NT2/D1 (cell line): ENCODE measurements at regions not wholly inside any gene's neighbourhood (a gene's known extent, or its start where the extent isn't known, plus 50 kb on each side); places are given as distances from the start of the nearest gene placed in this dataset.

Experiments used
- DNase-seq: peaks from one replicate; pipeline ENCODE4 v3.0.0-alpha.2; 2011; ENCODE audit warnings: low read depth, low spot score
- H3K27me3 ChIP-seq: 2 replicates; pipeline ENCODE4 v1.6.0; 2011; ENCODE audit warnings: mild to moderate bottlenecking; ENCODE audit not compliant: insufficient read length, insufficient read depth
- H3K36me3 ChIP-seq: 2 replicates; pipeline ENCODE4 v1.6.1; 2011; ENCODE audit warnings: mild to moderate bottlenecking, low read length, mixed read lengths; ENCODE audit not compliant: insufficient read depth, insufficient read length
- H3K4me1 ChIP-seq: 2 replicates; pipeline ENCODE4 v1.5.1; 2011; ENCODE audit not compliant: insufficient read depth, insufficient read length
- H3K4me3 ChIP-seq: 2 replicates; pipeline ENCODE4 v1.5.1; 2011; ENCODE audit warnings: low read depth; ENCODE audit not compliant: insufficient read length
- H3K9ac ChIP-seq: 2 replicates; pipeline ENCODE4 v1.6.0; 2011; ENCODE audit warnings: low read depth; ENCODE audit not compliant: insufficient read length
- H3K9me3 ChIP-seq: 2 replicates; pipeline ENCODE4 v1.5.1; 2011; ENCODE audit warnings: mild to moderate bottlenecking, low read length; ENCODE audit not compliant: insufficient read depth
- SUZ12 ChIP-seq: IDR thresholded peaks from 2 replicates; pipeline ENCODE4 v1.6.1; 2011; ENCODE audit not compliant: insufficient read length, insufficient read depth; ENCODE audit errors: extremely low read depth
- YY1 ChIP-seq: IDR thresholded peaks from 2 replicates; pipeline ENCODE4 v1.6.1; 2011; ENCODE audit not compliant: insufficient read length, insufficient read depth
- ZNF274 ChIP-seq: IDR thresholded peaks from 2 replicates; pipeline ENCODE4 v1.6.1; 2011; ENCODE audit warnings: mild to moderate bottlenecking, low read depth, low read length

DNA sequence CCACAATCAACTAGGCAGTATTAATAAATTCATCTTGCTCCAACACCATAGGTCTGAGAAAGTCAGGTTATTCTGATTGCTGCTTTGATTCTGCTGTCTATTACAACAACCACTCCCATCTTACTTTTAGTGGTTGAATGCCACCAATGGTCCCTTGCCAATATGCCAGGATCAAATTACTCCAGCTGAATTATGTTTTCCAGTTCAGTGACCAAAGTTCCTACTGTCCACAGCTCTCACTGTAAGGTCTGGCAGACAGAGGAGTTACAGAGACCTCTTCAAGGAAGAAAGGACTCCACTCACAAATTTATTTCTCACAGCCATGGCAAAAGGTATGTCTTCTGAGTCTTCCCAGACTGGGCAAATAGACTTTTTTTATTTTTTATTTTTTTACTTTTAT lies 557.0 kb downstream of the HAO1 start:
- Histone ChIP-seq H3K9me3 (no peaks in the 10 kb centered on the region), H3K9ac (no peak overlapping the region), H3K4me3 (no peak overlapping the region), H3K36me3 (no peaks in the 10 kb centered on the region), H3K4me1 (no peaks in the 10 kb centered on the region), H3K27me3 (no peaks in the 10 kb centered on the region)
- TF ChIP-seq YY1 (no peak), ZNF274 (no peak), SUZ12 (no peak)
- DNase-seq = no peak

DNA sequence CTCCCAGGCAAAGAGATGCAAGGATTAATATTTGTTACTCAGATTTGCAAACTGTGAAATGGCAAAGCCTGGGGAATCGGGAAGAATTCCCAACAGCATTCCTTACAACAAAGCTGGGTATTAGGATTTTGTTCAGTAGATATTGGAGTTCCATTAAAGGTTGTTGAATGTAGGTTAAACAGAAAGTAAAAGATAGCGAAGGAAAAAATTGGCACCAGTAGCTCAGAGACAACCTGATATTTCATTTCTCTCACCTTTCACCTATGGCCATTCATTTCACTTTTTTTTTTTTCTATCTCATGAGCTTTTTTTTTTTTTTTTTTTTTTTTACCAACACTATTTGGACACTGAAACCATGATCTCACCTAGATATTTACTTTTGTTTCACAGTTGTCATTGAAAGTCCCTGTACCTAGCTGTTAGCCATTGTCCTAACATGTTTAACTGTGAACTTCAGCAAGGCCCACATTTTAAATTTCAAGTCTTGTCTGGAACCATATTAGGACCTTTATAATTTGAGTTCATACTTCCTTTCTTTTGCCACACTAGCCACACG lies 552.5 kb downstream of the HAO1 start:
- Histone ChIP-seq H3K4me1 (no peaks in the 10 kb centered on the region), H3K9me3 (no peaks in the 10 kb centered on the region), H3K36me3 (no peaks in the 10 kb centered on the region), H3K4me3 (no peak overlapping the region), H3K27me3 (no peaks in the 10 kb centered on the region), H3K9ac (no peak overlapping the region)
- TF ChIP-seq SUZ12 (no peak), ZNF274 (no peak), YY1 (no peak)
- no peak for DNase-seq

DNA sequence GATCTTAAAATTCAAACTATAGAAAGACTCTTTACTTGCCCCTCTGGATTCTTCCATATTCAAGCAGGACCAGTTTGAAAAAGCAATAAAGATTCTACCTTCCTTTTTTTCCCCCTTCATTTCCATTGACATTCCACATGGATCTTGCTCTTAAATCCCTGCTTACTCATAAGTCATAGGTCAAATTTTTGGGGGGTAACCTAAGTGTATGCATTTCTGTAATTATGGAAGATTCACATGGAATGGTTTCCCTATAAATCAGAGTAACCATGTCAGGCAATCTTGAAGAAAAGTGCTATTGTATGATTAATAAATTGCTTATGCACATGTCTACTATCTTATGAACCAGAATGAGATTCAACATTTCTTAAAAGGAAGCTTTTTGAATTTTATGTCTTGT lies 551.0 kb downstream of the HAO1 start:
- TF ChIP-seq ZNF274 = no peak
- no peak for TF ChIP-seq SUZ12
- TF ChIP-seq YY1 = no peak
- Histone ChIP-seq H3K27me3 (no peaks in the 10 kb centered on the region), H3K9ac (no peak overlapping the region), H3K36me3 (no peaks in the 10 kb centered on the region), H3K4me1 (no peaks in the 10 kb centered on the region), H3K9me3 (no peaks in the 10 kb centered on the region), H3K4me3 (no peak overlapping the region)
- DNase-seq = no peak

DNA sequence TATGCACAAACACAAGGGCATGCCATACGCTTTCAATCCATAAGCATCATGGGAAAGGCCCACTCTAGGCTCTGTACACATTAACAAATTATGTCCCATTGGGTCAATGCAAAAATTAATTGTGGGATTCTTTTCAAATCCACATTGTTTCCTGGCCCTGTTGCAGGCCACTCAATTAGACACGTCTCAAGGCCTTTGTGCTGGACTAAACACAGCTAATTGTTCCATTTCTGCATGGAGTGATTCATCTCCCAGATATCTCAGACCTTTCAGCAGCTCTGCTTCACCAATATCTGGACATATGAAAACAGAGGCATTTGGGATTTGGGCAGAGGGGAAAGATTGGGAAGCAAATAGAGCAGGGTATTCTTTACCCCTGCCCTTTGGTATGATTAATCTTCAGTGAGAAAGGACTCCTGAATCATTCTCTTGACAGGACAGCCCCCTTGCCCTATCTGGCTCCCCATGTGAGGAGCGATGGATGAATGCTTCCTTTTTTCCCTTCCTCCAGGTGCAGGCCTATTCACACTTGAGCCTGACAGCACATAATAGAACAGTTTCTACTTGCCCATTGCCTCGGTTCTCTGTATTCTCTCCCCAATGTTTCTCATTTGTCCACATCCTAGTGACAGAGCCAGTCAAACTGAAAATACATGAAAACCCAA lies 547.6 kb downstream of the HAO1 start:
- no peak overlapping the region for H3K4me3 ChIP-seq
- no peak for DNase-seq
- H3K9me3 ChIP-seq = no peaks in the 10 kb centered on the region
- H3K36me3 ChIP-seq = no peaks in the 10 kb centered on the region
- no peak overlapping the region for H3K9ac ChIP-seq
- no peak for TF ChIP-seq SUZ12
- TF ChIP-seq ZNF274 = no peak
- no peak for TF ChIP-seq YY1
- no peaks in the 10 kb centered on the region for H3K4me1 ChIP-seq
- no peaks in the 10 kb centered on the region for H3K27me3 ChIP-seq

- Histone ChIP-seq H3K4me1 (no peaks in the 10 kb centered on the region), H3K27me3 (no peaks in the 10 kb centered on the region), H3K9ac (no peak overlapping the region), H3K4me3 (no peak overlapping the region), H3K36me3 (no peaks in the 10 kb centered on the region), H3K9me3 (no peaks in the 10 kb centered on the region)
- DNase-seq = no peak
- TF ChIP-seq YY1 = no peak
- TF ChIP-seq SUZ12 = no peak
- TF ChIP-seq ZNF274 = no peak
Observed at GRCh38 chr20:7399114-7399513, 541.1 kb downstream of the HAO1 start.

DNA sequence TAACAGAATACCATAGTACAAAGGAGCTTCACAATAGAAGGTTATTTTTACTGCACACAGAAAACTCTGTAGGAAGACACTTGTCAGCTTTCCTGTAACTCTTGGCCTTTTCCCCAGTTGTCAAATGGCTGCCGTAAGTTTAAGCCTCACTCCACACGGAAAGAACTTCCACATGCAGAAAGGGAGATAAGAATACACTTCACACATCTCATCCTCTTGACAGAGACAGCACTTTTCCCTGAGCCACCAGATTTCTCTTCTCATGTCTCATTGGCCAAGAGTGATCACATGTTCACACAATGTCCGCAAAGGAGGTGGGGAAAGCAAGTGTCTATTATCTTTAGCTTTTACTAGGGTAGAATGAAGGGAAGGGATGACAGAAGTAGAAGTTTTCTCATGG lies 540.7 kb downstream of the HAO1 start:
- no peak for DNase-seq
- no peaks in the 10 kb centered on the region for H3K4me1 ChIP-seq
- H3K27me3 ChIP-seq = no peaks in the 10 kb centered on the region
- TF ChIP-seq YY1 (no peak), ZNF274 (no peak), SUZ12 (no peak)
- no peaks in the 10 kb centered on the region for H3K9me3 ChIP-seq
- H3K9ac ChIP-seq = no peak overlapping the region
- no peak overlapping the region for H3K4me3 ChIP-seq
- no peaks in the 10 kb centered on the region for H3K36me3 ChIP-seq

GRCh38 chr20:7406671-7407070 lies 533.6 kb downstream of the HAO1 start:
- DNase-seq = no peak
- H3K4me3 ChIP-seq = no peak overlapping the region
- H3K27me3 ChIP-seq = no peaks in the 10 kb centered on the region
- H3K9ac ChIP-seq = no peak overlapping the region
- TF ChIP-seq ZNF274 (no peak), YY1 (no peak), SUZ12 (no peak)
- no peaks in the 10 kb centered on the region for H3K4me1 ChIP-seq
- H3K9me3 ChIP-seq = no peaks in the 10 kb centered on the region
- H3K36me3 ChIP-seq = no peaks in the 10 kb centered on the region
